ENCODE measurements at regions not wholly inside any gene's neighbourhood (a gene's known extent, or its start where the extent isn't known, plus 50 kb on each side); places are given as distances from the start of the nearest gene placed in this dataset.

DNA sequence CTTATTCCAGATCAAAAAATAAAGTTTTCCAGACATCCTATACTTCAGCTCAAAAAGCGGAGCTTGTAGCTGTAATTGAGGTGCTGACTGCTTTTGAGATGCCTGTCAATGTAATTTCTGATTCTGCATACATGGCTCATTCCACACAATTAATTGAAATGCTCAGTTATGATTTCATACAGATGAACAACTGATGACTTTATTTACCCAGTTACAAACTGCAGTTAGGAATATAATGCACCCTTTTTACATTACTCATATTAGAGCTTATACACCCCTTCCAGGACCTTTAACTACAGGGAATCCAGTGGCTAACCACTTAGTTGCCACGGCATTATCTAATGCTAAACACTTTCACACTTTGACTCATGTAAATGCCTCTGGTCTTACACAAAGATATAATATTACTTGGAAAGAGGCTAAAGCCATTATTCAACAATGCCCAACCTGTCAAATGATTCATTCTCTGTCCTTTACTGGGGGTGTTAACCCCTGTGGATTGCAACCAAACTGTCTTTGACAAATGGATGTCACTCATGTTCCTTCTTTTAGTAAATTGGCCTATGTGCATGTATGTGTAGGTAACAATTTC is 147.3 kb downstream of the ZNF33B start:
- TF ChIP-seq, protein P1, sequence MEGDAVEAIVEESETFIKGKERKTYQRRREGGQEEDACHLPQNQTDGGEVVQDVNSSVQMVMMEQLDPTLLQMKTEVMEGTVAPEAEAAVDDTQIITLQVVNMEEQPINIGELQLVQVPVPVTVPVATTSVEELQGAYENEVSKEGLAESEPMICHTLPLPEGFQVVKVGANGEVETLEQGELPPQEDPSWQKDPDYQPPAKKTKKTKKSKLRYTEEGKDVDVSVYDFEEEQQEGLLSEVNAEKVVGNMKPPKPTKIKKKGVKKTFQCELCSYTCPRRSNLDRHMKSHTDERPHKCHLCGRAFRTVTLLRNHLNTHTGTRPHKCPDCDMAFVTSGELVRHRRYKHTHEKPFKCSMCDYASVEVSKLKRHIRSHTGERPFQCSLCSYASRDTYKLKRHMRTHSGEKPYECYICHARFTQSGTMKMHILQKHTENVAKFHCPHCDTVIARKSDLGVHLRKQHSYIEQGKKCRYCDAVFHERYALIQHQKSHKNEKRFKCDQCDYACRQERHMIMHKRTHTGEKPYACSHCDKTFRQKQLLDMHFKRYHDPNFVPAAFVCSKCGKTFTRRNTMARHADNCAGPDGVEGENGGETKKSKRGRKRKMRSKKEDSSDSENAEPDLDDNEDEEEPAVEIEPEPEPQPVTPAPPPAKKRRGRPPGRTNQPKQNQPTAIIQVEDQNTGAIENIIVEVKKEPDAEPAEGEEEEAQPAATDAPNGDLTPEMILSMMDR (IDR thresholded peaks at IDR 0.05; ENCODE audit: insufficient read depth, low read length) = no peak
- no peak for TF ChIP-seq GABPA (IDR thresholded peaks at IDR 0.05; ENCODE audit: low read depth)
- no peak for TF ChIP-seq POLR2AphosphoS5 (IDR thresholded peaks at IDR 0.05; ENCODE audit: low read depth)
- TF ChIP-seq, protein P2, sequence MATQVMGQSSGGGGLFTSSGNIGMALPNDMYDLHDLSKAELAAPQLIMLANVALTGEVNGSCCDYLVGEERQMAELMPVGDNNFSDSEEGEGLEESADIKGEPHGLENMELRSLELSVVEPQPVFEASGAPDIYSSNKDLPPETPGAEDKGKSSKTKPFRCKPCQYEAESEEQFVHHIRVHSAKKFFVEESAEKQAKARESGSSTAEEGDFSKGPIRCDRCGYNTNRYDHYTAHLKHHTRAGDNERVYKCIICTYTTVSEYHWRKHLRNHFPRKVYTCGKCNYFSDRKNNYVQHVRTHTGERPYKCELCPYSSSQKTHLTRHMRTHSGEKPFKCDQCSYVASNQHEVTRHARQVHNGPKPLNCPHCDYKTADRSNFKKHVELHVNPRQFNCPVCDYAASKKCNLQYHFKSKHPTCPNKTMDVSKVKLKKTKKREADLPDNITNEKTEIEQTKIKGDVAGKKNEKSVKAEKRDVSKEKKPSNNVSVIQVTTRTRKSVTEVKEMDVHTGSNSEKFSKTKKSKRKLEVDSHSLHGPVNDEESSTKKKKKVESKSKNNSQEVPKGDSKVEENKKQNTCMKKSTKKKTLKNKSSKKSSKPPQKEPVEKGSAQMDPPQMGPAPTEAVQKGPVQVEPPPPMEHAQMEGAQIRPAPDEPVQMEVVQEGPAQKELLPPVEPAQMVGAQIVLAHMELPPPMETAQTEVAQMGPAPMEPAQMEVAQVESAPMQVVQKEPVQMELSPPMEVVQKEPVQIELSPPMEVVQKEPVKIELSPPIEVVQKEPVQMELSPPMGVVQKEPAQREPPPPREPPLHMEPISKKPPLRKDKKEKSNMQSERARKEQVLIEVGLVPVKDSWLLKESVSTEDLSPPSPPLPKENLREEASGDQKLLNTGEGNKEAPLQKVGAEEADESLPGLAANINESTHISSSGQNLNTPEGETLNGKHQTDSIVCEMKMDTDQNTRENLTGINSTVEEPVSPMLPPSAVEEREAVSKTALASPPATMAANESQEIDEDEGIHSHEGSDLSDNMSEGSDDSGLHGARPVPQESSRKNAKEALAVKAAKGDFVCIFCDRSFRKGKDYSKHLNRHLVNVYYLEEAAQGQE (IDR thresholded peaks at IDR 0.05; ENCODE audit: insufficient replicate concordance, low read depth) = no peak
